ENCODE measurements at regions not wholly inside any gene's neighbourhood (a gene's known extent, or its start where the extent isn't known, plus 50 kb on each side); places are given as distances from the start of the nearest gene placed in this dataset.

- no peaks in the 10 kb centered on the region for H3K27me3 ChIP-seq (ENCODE audit: control insufficient read depth, insufficient read depth, low read length)
- H3K4me1 ChIP-seq (ENCODE audit: control insufficient read depth in 2 of 3, insufficient read depth in 2 of 3, low read depth in 1 of 3, low read length in 3 of 3): no peaks in the 10 kb centered on the region
- H3K36me3 ChIP-seq (ENCODE audit: control insufficient read depth in 2 of 3, insufficient read depth in 3 of 3, low read length in 3 of 3): no peaks in the 10 kb centered on the region
- H3K27ac ChIP-seq (ENCODE audit: low read depth in 2 of 2, low read length in 2 of 2): no peak overlapping the region
- intact Hi-C loops (cut with DNase I): no loop called here
- DNase-seq (no peak), FAIRE-seq (no peak)
- H3K4me3 ChIP-seq (ENCODE audit: low read length in 3 of 3): no peak overlapping the region
- no peak overlapping the region for H3K9ac ChIP-seq (ENCODE audit: low read length in 3 of 3)
- H3K9me3 ChIP-seq (ENCODE audit: control insufficient read depth in 2 of 3, insufficient read depth in 1 of 3, low read length in 3 of 3): no peaks in the 10 kb centered on the region
- TF ChIP-seq CTCF (IDR thresholded peaks at IDR 0.05; ENCODE audit: borderline replicate concordance, extremely low read depth, insufficient read depth): no peak
Measured at GRCh38 chr22:27128461-27129085, 471.2 kb downstream of the MIAT start.

GRCh38 chr22:27129266-27129665 lies 471.9 kb downstream of the MIAT start:
- Histone ChIP-seq H3K4me1 (ENCODE audit: control insufficient read depth in 2 of 3, insufficient read depth in 2 of 3, low read depth in 1 of 3, low read length in 3 of 3) (no peaks in the 10 kb centered on the region), H3K27ac (ENCODE audit: low read depth in 2 of 2, low read length in 2 of 2) (no peak overlapping the region), H3K36me3 (ENCODE audit: control insufficient read depth in 2 of 3, insufficient read depth in 3 of 3, low read length in 3 of 3) (no peaks in the 10 kb centered on the region), H3K9ac (ENCODE audit: low read length in 3 of 3) (no peak overlapping the region), H3K9me3 (ENCODE audit: control insufficient read depth in 2 of 3, insufficient read depth in 1 of 3, low read length in 3 of 3) (no peaks in the 10 kb centered on the region), H3K4me3 (ENCODE audit: low read length in 3 of 3) (no peak overlapping the region), H3K27me3 (ENCODE audit: control insufficient read depth, insufficient read depth, low read length) (no peaks in the 10 kb centered on the region)
- DNase-seq (no peak), FAIRE-seq (no peak)
- TF ChIP-seq CTCF (IDR thresholded peaks at IDR 0.05; ENCODE audit: borderline replicate concordance, extremely low read depth, insufficient read depth): no peak
- intact Hi-C loops (cut with DNase I): no loop called here

- H3K4me1 ChIP-seq (ENCODE audit: control insufficient read depth in 2 of 3, insufficient read depth in 2 of 3, low read depth in 1 of 3, low read length in 3 of 3): peaks cover 0 to 3% (median 0%) of the 10 kb centered on the region in 3 donors
- no peaks in the 10 kb centered on the region for H3K9me3 ChIP-seq (ENCODE audit: control insufficient read depth in 2 of 3, insufficient read depth in 1 of 3, low read length in 3 of 3)
- FAIRE-seq: no peak
- TF ChIP-seq CTCF (IDR thresholded peaks at IDR 0.05; ENCODE audit: borderline replicate concordance, extremely low read depth, insufficient read depth): no peak
- no peaks in the 10 kb centered on the region for H3K36me3 ChIP-seq (ENCODE audit: control insufficient read depth in 2 of 3, insufficient read depth in 3 of 3, low read length in 3 of 3)
- H3K27me3 ChIP-seq (ENCODE audit: control insufficient read depth, insufficient read depth, low read length): no peaks in the 10 kb centered on the region
- no peak overlapping the region for H3K27ac ChIP-seq (ENCODE audit: low read depth in 2 of 2, low read length in 2 of 2)
- intact Hi-C loops (cut with DNase I): no loop called here
- no peak overlapping the region for H3K4me3 ChIP-seq (ENCODE audit: low read length in 3 of 3)
- no peak for DNase-seq
- H3K9ac ChIP-seq (ENCODE audit: low read length in 3 of 3): no peak overlapping the region
Measured at GRCh38 chr22:27130906-27131305, 473.5 kb downstream of the MIAT start.

GRCh38 chr22:27131346-27131745 lies 474.0 kb downstream of the MIAT start:
- intact Hi-C loops (cut with DNase I): no loop called here
- Histone ChIP-seq H3K4me1 (ENCODE audit: control insufficient read depth in 2 of 3, insufficient read depth in 2 of 3, low read depth in 1 of 3, low read length in 3 of 3) (peaks cover 0 to 3% (median 0%) of the 10 kb centered on the region in 3 donors), H3K4me3 (ENCODE audit: low read length in 3 of 3) (no peak overlapping the region), H3K27ac (ENCODE audit: low read depth in 2 of 2, low read length in 2 of 2) (no peak overlapping the region), H3K36me3 (ENCODE audit: control insufficient read depth in 2 of 3, insufficient read depth in 3 of 3, low read length in 3 of 3) (no peaks in the 10 kb centered on the region), H3K9ac (ENCODE audit: low read length in 3 of 3) (no peak overlapping the region), H3K27me3 (ENCODE audit: control insufficient read depth, insufficient read depth, low read length) (no peaks in the 10 kb centered on the region), H3K9me3 (ENCODE audit: control insufficient read depth in 2 of 3, insufficient read depth in 1 of 3, low read length in 3 of 3) (peaks cover 0 to 2% (median 0%) of the 10 kb centered on the region in 3 donors)
- FAIRE-seq (no peak), DNase-seq (no peak)
- TF ChIP-seq CTCF (IDR thresholded peaks at IDR 0.05; ENCODE audit: borderline replicate concordance, extremely low read depth, insufficient read depth): no peak

All from kidney (tissue), 13 donors.